ENCODE measurements at regions not wholly inside any gene's neighbourhood (a gene's known extent, or its start where the extent isn't known, plus 50 kb on each side); places are given as distances from the start of the nearest gene placed in this dataset.

- H3K23ac ChIP-seq (ENCODE audit: low read depth, low read length): peak overlapping the region; percentile 75; the same call in 1 of the 2 replicates
- dilution Hi-C loops (cut with HindIII; ENCODE audit: low sequenced_read_pairs, unreplicated experiment): no loop called here
Measured at GRCh38 chr6:156685823-156686222, 91.4 kb upstream of the ARID1B start.

More at GRCh38 chr6:156685823-156686222, 91.4 kb upstream of the ARID1B start:
- WGBS, 2 experiments (ENCODE audit: extremely low coverage in 2 of 2, insufficient read length in 1 of 2): 30% methylated on average over 2 of the region's 4 CpGs; no CpG with 5 or more reads in 1 of the 2 experiments
- H3K14ac ChIP-seq (replicated peaks; ENCODE audit: low read depth, low read length): peak overlapping the region; percentile 76; the same call in 1 of the 2 replicates
- no peak overlapping the region for H2BK120ac ChIP-seq (ENCODE audit: low read depth, low read length)
- peak overlapping the region; percentile 71 for H2AFZ ChIP-seq (replicated peaks; ENCODE audit: low read length, poor library complexity)
- no peaks in the 10 kb centered on the region for H3K27me3 ChIP-seq (ENCODE audit: control insufficient read depth, insufficient read depth, low read length)
- no peak overlapping the region for H2AK9ac ChIP-seq (replicated peaks; ENCODE audit: low read depth, low read length, poor library complexity)
- peak overlapping the region; percentile 98; the same call in 1 of the 2 replicates for H3K56ac ChIP-seq (ENCODE audit: extremely low read depth, insufficient read depth, low read length)
- peak overlapping the region; percentile 100 for H3K4me2 ChIP-seq (ENCODE audit: low read depth, low read length)
- intact Hi-C loops (cut with micrococcal nuclease) (loop anchor here (1.0 to 10.0 kb wide), 4 partner anchors 122 to 1359 kb away; no protein-coding TSS in a partner anchor), in situ Hi-C loops (cut with MboI; ENCODE audit: low sequenced_read_pairs) (loop anchor here (25.0 kb wide), 1 partner anchor 1349 kb away; no protein-coding TSS in a partner anchor)
- H3K18ac ChIP-seq (ENCODE audit: low read depth, low read length): no peak overlapping the region; the same call in 1 of the 2 replicates
- H3K4me3 ChIP-seq (ENCODE audit: insufficient read depth, low read depth, low read length): peak overlapping the region; percentile 70
- H3K79me1 ChIP-seq (ENCODE audit: low read depth in 1 of 2, low read length in 2 of 2): no peaks in the 10 kb centered on the region
- TF ChIP-seq, protein P1, sequence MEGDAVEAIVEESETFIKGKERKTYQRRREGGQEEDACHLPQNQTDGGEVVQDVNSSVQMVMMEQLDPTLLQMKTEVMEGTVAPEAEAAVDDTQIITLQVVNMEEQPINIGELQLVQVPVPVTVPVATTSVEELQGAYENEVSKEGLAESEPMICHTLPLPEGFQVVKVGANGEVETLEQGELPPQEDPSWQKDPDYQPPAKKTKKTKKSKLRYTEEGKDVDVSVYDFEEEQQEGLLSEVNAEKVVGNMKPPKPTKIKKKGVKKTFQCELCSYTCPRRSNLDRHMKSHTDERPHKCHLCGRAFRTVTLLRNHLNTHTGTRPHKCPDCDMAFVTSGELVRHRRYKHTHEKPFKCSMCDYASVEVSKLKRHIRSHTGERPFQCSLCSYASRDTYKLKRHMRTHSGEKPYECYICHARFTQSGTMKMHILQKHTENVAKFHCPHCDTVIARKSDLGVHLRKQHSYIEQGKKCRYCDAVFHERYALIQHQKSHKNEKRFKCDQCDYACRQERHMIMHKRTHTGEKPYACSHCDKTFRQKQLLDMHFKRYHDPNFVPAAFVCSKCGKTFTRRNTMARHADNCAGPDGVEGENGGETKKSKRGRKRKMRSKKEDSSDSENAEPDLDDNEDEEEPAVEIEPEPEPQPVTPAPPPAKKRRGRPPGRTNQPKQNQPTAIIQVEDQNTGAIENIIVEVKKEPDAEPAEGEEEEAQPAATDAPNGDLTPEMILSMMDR (conservative IDR thresholded peaks at IDR 0.05; ENCODE audit: low read depth, low read length): no peak
- no peak for TF ChIP-seq CEBPB (IDR thresholded peaks at IDR 0.05; ENCODE audit: low read depth, low read length)
- no peak for TF ChIP-seq RCOR1 (IDR thresholded peaks at IDR 0.05; ENCODE audit: insufficient replicate concordance, low read length)
- no peak for TF ChIP-seq NFE2L2 (IDR thresholded peaks at IDR 0.05; ENCODE audit: low read depth, low read length)
- TF ChIP-seq MAFK (IDR thresholded peaks at IDR 0.05; ENCODE audit: low read depth, low read length): no peak
- TF ChIP-seq SMC3 (IDR thresholded peaks at IDR 0.05; ENCODE audit: low read depth, low read length): no peak
- TF ChIP-seq RFX5 (IDR thresholded peaks at IDR 0.05; ENCODE audit: low read depth, low read length): no peak
- TF ChIP-seq MAZ (IDR thresholded peaks at IDR 0.05; ENCODE audit: borderline replicate concordance, low read depth, low read length): no peak
- TF ChIP-seq BHLHE40 (IDR thresholded peaks at IDR 0.05; ENCODE audit: low read depth, low read length): no peak
- TF ChIP-seq, protein P2, sequence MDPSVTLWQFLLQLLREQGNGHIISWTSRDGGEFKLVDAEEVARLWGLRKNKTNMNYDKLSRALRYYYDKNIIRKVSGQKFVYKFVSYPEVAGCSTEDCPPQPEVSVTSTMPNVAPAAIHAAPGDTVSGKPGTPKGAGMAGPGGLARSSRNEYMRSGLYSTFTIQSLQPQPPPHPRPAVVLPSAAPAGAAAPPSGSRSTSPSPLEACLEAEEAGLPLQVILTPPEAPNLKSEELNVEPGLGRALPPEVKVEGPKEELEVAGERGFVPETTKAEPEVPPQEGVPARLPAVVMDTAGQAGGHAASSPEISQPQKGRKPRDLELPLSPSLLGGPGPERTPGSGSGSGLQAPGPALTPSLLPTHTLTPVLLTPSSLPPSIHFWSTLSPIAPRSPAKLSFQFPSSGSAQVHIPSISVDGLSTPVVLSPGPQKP (IDR thresholded peaks at IDR 0.05; ENCODE audit: borderline replicate concordance, low read depth, low read length): no peak
- TF ChIP-seq POLR2A (IDR thresholded peaks at IDR 0.05; ENCODE audit: low read depth, low read length): no peak
- POLR2A ChIA-PET (ENCODE audit: unreplicated experiment): no interaction called here
- peak overlapping the region; percentile 88; the same call in 1 of the 2 replicates for H3K4ac ChIP-seq (ENCODE audit: low read depth, low read length)
- no peak overlapping the region for H2BK20ac ChIP-seq (ENCODE audit: low read depth, low read length)
- H3K36me3 ChIP-seq (ENCODE audit: control insufficient read depth, insufficient read depth, low read length): no peaks in the 10 kb centered on the region
- H2AK5ac ChIP-seq (ENCODE audit: low read depth, low read length): no peak overlapping the region
- peak overlapping the region; percentile 94 for H2BK5ac ChIP-seq (ENCODE audit: low read depth, low read length, poor library complexity, severe bottlenecking)
- H4K8ac ChIP-seq (ENCODE audit: low read depth in 2 of 2, low read length in 2 of 2): peak overlapping the region; percentile 93 to 95; a peak in 2 of 4 replicates
- H4K91ac ChIP-seq (ENCODE audit: insufficient read depth, low read depth, low read length): no peak overlapping the region
- no peaks in the 10 kb centered on the region for H3K4me1 ChIP-seq (ENCODE audit: control insufficient read depth, insufficient read depth, low read length)
- no peak for ATAC-seq (ENCODE audit: low read depth)
- CTCF ChIA-PET: no interaction called here
- DNase-seq: no peak
- H3K27ac ChIP-seq (ENCODE audit: insufficient read depth, low read length): peak overlapping the region; percentile 99; the same call in 1 of the 2 replicates
- no peak overlapping the region for H2BK15ac ChIP-seq (ENCODE audit: low read depth, low read length)
- no peaks in the 10 kb centered on the region for H3K9me3 ChIP-seq (ENCODE audit: control insufficient read depth, insufficient read depth, low read length)
- peak overlapping the region; percentile 94 for H3K9ac ChIP-seq (ENCODE audit: low read depth, low read length)
- no TSS peak for BruUV-seq (replicated peaks)
- H3K9me1 ChIP-seq (ENCODE audit: insufficient read depth, low read length): peaks cover 5% of the 10 kb centered on the region; the same call in 1 of the 2 replicates
- no peak overlapping the region for H4K5ac ChIP-seq (ENCODE audit: low read depth, low read length)
- no peaks in the 10 kb centered on the region for H4K20me1 ChIP-seq (ENCODE audit: insufficient read depth, low read length)
